ENCODE measurements at regions not wholly inside any gene's neighbourhood (a gene's known extent, or its start where the extent isn't known, plus 50 kb on each side); places are given as distances from the start of the nearest gene placed in this dataset.

DNA sequence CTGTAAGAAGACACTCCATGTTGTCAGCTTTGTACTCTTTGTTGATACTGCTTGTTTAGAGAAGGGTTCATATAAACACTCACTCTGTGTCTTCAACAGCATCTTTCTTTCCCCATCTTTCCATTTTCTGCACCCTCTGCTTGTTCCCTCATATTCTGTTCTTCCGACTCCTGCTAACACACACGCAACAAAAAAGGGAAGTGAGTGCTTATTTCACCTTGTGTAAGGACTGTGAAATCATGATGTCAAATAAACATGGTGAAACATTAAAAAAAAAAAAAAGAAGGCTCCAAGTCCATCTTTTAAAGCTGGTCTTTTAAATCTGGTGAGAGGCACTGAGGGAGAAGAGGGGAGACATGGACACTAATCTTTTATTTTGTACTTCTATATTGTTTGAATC is 145.4 kb downstream of the RPAP3 start:
- no peak for DNase-seq (ENCODE audit: low read depth in 2 of 2)

DNA sequence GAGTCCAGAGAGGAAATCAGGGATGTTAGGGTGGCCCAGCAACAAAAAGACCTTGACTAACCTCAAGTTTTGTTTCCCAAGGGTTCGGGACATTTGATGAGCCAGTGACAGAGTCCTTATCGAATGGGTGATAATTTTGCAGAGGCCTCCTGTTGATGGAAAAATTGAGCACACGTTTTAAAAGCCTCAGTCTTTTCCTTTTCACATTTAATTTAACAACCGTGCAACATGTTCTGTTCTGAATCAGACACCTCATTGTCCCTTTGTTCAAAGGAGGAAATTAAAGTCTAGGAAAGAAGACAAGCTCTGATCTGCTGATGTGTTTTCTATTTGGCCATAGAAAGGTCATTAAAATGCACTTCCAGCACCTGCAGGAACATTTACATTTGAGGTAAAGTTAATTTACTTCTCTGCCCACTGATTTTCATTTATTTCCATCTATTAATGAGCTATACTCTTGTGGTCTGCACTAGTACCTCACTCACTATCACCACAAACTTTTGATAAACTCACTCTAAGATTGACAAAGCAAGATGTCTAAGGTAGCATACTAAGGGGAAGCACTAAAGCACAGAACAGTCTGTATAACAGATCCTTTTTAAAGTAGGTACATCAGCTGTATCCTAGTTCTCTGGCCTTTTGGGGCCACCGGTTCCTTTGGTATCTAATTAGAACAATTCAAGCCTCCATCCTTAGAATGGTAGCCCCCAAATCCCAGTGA is 147.0 kb downstream of the RPAP3 start:
- DNase-seq (ENCODE audit: low read depth in 2 of 2), result no peak

DNA sequence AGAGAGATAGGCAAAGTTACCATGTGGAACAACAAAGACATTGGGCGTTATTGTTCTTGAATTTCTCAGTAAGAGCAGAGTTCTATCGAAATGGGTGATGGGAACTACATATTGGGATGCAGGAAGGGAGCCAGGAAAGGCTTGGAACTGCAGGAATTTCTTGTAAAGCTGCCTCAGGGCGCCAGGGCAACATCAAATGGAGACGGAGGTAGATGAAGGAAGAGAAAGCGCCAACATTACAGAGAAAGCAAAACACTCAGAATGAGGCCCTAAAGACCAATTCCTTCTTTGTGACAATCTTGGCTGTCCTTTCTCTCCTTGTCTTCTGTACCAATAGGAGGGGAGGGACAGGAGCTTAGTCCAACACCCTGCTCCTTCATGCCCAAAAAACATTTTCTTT is 148.4 kb downstream of the RPAP3 start:
- no peak for DNase-seq (ENCODE audit: low read depth in 2 of 2)

DNA sequence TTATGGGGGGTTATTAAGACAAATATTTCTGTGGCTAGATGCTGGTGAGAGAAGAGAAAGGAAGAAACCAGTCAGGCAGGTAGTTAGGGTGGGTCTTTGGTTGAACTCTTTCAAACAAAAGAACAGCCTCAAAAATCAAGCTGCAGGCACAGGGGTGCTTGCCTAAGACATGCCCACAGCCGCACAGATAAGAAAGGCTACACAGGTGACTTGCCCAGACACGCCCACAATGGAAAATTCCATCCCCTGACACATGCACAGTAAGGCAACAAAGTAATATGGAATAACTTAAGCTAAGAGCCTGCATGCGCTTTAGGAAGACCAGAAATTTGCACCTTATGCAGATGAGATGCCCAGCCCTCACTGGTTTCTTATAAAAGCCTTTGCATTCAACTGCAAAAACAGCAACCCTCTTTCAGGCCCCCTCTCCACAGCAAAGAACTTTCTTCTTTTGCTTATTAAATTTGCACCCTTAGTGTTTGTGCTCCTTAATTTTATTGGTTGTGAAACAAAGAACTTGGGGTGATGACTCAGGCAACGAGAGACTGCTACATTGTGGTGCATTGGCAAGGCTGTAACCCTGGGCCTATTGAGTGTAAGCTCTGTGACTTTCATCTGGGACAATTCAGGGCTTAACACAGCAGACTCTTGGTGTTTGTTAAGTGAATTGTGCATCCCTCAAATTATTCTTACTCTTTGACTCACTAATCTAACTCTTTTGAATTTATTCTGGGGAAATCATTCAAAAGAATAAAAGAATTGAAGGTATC is 149.4 kb downstream of the RPAP3 start:
- DNase-seq (ENCODE audit: low read depth in 2 of 2), result no peak

DNA sequence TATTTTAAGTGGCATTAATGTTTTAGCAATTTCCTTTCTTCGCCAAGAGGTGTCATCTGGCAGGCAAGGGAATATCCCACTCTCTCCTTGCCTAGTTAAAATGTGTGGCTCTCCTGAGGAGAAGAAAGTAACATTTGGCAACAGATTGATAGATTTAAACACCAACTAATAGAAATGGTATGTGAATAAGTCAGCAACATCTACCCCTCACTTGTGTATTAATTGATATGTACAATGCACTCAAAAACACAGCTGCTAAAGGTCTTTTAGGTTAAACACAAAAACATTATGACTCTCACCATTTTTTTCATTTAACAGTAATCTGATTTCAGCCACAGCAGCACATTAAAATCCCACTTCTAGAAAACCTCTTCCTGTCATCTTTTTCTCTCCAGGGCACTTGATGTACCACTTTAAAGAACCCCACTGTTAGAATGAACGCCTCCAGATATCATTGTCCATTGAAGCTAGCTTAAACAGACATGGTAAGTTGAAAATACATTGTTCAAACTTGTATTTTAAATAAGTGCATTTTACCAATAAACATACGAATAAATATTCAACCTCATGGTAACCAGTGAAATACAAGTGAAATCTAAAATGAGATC is 151.7 kb downstream of the RPAP3 start:
- no peak for DNase-seq (ENCODE audit: low read depth in 2 of 2)

DNA sequence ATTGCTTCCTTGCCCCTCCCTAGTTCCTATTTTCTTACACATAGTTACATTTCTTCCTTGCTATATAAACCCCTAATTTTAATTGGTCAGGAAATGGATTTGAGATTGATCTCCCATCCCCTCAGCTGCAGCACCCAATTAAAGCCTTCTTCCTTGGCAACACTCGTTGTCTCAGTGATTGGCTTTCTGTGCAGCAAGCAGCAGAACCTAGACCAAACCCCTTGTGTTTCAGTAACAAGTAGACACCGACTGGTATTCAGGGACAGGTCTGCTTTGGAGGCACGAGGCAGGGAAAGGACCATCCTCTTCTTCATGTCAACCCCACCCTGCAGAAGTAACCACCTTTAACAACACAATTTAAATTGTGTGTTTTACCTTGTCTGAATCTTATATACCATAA is 152.6 kb downstream of the RPAP3 start:
- no peak for DNase-seq (ENCODE audit: low read depth in 2 of 2)

DNA sequence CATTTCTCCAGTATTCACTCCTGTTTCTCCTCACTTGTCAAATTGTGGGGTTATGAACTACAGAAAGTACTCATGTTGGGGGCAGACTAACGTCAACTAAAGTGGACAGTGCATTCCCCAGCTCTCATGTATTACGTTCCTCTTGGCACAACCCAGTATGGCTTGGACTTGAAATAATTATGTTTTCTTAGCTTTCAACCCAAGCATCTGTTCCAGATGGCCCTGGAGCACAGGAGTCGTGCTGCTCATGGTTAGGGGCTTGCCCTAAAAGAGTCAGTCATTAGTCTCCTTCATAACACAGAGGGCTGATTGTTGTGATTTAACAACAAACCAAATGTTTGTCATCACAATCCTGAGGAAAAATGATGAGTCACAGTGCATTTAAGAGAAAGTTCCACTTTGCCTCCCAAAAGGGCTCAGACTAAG is 154.4 kb downstream of the RPAP3 start:
- no peak for DNase-seq (ENCODE audit: low read depth in 2 of 2)

DNA sequence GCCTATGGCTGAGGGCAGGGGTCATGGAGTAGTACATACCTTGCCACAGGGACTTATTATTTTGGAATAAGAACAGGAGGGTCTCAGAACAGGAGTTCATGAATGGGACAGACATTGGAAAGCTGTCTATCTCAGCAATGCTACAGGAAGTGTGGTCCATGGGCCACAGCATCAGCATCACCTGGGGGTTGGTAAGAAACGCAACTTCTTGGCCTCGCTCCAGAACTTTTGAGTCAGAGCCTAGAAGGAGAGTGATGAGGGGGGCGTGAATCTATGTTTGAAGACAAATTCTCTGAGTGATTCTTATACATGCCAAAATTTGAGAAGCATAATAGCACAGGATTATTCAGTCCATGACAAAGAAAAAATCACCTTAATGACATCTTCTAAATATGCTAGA is 156.6 kb downstream of the RPAP3 start:
- DNase-seq (ENCODE audit: low read depth in 2 of 2), result no peak

DNA sequence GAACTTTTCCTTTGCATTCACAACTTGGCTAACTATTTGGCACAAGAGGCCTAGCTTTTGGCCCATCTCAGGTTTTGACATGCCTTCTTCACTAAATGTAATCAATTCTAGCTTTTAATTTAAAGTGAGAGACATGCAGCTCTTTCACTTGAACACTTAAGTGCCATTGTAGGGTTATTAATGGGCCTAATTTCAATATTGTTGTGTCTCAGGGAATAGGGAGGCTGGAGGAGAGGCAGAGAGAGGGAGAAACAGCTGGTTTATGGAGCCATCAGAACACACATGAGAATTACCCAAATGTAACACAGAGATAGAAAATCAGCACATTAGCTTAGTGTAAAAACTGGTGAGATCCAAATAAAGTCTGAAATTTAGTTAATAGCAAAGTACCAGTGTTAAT is 157.4 kb downstream of the RPAP3 start:
- DNase-seq (ENCODE audit: low read depth in 2 of 2), result no peak

DNA sequence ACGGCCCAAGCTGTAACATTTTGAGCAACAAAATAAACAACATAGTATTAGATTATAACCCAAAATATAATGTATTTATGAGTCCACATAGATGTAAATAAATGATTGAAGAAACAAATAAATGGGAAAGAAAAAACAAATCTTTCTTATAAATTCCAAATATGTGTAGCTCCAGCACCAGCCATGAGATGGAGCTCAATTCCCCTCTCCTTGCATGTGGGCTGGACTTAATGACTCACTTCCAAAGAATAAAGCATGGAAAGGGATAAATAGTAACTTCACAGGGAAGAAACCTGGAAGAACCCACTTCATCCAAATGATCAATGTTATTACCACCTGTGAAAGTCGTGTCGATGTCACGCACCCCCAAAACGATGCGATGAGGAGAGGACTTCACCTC is 158.8 kb downstream of the RPAP3 start:
- no peak for DNase-seq (ENCODE audit: low read depth in 2 of 2)

DNA sequence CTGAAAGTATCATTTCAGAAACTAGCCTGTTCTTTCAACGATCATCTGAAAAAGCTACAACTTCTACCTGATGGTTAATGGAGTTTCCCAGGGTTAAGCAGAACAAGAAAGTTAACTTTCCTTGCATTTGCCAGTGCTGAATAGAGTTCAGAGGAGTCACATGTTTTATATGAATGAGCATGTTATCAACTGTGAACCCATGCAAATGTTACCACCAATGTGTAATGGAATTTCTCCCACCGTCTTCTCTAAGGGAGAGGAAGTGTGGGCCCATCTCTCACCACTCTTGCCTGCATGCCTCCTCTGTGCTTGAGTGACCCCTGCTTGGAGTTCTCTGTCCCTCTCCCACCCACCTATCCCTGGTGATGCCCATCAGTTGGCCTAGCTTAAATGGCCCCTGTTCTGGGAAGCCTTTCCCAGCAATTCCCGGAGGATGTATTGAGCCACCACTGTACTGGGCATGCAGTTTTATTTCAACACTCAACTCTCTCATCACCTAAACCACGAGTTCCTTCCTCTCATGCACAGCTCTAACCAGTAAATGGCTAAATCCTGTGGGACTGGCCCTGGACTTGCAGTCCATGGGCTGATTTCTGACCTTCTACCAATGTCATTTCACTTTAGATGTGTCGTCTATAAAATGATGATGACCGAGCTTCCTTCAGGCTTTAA is 159.8 kb downstream of the RPAP3 start:
- no peak for DNase-seq (ENCODE audit: low read depth in 2 of 2)

DNA sequence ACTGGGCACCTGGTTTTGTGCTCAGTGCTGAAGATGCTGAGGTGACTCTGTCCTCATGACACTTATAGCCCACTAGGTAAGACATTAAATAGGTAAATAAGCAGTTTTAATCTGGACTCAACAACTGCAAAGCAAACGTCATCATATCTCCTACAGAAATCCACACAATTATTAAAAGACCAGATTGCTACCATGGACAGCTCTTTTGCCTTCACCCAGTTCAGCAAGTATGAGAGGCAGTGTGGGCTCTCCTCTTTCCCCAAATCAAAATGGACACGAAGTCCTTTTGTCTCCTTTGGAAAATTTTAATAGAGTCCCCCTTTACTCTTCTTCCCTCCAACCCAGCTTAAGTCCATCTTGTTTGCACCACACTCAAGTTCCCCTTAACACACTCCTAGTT is 171.1 kb downstream of the RPAP3 start:
- no peak for DNase-seq (ENCODE audit: low read depth in 2 of 2)

DNA sequence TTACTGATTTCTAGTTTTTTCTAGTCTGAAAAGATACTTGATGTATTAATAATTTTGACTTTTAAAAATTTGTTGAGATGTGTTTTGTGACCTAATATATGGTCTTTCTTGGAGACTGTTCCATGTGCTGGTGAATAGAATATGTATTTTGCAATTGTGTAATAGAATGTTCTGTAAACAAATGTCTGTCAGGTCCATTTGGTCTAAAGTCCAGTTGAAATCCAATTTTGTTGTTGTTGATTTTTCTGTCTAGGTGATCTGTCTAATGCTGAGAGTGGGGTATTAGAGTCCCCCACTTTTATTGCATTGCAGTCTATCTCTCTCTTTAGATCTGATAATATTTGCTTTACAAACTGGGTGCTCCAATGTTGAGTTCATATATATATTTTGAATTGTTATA is 175.8 kb downstream of the RPAP3 start:
- no peak for DNase-seq (ENCODE audit: low read depth in 2 of 2)

DNA sequence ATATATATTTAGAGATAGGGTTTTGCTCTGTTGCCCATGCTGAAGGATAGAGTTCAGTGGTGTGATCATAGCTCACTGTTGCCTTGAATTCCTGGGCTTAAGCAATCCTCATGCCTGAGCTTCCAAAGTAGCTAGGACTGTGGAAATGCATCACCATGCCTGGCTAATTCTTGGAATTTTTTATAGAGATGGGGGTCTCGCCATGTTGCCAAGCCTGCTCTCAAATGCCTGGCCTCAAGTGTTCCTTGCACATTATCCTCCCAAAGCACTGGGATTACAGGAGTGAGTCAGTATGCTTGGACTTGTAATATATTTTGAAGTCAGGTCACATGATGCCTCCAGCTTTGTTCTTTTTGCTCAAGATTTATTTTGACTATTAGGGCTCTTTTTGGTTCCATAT is 178.0 kb downstream of the RPAP3 start:
- no peak for DNase-seq (ENCODE audit: low read depth in 2 of 2)

DNA sequence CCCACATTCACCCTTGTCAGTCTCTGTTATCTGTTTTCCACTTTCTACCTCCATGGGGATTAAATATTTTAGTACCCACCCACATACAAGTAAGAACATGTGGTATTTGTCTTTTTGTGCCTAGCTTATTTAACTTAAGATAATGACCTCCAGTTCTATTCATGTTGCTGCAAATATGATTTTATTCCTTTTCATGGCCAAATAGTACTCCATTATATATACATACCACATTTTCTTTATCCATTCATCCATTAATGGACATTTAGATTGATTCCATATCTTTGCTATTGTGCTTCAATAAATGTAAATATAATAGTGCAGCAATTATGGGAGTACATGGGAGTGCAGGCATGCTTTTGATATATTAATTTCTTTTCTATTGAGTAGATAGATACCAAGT is 185.8 kb downstream of the RPAP3 start:
- no peak for DNase-seq (ENCODE audit: low read depth in 2 of 2)

DNA sequence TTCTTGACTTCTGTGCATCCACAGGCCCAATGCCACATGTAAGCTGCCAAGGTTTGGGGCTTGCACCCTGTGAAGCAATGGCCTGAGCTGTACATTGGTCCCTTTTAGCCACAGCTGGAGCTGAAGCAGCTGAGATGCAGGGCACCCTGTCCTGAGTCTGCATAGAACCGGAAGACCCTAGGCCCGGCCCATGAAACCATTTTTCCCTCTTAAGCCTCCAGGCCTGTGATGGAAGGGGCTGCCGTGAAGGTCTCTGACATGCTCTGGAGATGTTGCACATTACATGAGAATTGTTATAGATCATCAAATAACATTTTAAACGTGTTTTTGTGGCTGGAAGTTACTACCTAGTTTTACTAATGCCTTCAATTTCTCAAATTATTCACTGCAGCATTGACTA is 188.7 kb downstream of the RPAP3 start:
- no peak for DNase-seq (ENCODE audit: low read depth in 2 of 2)

DNA sequence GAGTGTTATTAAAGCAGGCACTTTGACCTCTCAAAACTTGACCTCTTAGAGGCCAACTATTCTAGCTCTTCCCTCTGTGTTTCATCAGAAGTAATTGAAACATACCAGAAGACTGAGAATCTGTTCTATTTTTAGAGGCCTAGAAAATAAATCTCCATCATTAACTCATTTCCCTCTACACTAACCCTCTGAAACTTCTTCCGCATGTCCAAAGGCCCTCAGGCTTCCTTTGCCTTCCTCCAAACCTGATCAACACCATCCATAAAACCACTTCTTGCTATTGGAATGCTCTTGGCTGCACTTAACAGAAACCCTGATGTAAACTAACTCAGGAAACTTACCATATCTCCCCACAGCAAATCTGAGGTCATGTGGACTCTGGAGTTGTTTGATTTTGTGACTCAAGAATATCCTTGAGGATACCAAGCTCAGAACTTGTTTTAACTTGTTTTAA is 196.4 kb downstream of the RPAP3 start:
- DNase-seq (ENCODE audit: low read depth in 2 of 2), result no peak

DNA sequence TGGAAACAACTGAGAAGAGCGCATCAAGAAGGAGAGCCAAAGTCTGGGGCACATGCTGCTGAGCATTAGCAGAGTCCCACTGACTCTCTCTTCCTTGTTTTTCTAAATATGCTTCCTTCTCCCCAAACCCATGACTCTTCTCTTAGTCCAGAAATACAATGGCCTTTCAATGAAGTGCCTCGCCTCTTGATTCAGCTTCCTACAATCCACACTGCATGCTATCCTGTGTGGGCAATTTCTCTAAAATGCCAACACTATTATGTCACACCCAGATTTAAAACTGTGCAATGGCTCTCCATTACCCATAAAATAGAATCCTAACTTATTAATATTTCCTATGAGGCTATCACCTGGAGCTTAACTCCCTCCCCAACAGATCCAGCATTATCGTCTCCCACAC is 198.6 kb downstream of the RPAP3 start:
- no peak for DNase-seq (ENCODE audit: low read depth in 2 of 2)

DNA sequence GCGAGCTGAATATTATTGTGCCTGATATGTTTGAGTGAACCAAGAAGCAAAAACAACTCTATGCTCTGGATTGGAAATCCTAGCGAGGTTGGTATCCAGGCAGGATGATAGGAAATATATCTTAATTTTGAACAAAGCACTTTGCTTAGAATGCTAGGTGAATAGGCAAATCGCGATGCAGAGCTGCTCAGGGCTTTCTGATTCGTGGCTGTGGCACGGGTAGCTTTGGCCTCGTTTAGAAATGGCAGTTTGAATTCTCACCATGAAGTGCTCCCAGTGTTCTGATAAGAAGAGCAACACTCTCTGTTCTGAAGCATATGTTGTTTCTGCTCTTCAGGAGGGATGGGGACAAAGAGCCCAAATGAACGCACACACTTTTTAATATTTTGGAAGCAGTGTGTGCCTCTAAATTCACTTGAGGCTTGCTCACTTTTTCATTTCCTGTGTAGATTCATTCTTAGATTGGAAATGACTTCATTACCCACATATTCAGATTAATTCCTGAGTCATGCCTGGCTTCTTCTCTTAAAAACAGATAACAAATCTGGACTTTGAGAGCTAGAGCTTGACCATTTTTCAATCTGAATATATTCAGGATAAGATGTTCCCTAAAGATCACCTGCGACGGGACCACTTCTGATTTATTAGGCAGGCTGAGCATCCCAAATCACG is 200.9 kb downstream of the RPAP3 start:
- DNase-seq (ENCODE audit: low read depth in 2 of 2), result no peak

DNA sequence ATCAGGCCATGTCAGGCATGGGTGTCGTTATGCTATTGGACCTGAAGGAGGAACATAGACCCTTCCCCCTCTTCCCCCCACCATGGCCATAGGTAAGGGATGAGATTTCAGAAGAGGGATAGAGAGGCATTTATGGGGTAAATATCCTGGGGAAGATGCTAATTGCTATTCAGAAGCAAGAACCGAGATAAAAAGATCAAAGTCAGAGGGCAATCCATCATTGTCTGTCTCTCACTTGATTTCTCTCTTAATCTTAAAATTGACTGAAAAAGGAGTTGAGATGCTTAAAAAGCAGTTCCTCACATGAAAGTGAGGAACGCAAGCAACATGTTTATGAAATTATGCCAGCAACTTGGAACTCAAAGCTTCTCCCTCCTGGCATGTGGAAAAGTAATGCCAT is 212.0 kb downstream of the RPAP3 start:
- DNase-seq (ENCODE audit: low read depth in 2 of 2), result no peak

DNA sequence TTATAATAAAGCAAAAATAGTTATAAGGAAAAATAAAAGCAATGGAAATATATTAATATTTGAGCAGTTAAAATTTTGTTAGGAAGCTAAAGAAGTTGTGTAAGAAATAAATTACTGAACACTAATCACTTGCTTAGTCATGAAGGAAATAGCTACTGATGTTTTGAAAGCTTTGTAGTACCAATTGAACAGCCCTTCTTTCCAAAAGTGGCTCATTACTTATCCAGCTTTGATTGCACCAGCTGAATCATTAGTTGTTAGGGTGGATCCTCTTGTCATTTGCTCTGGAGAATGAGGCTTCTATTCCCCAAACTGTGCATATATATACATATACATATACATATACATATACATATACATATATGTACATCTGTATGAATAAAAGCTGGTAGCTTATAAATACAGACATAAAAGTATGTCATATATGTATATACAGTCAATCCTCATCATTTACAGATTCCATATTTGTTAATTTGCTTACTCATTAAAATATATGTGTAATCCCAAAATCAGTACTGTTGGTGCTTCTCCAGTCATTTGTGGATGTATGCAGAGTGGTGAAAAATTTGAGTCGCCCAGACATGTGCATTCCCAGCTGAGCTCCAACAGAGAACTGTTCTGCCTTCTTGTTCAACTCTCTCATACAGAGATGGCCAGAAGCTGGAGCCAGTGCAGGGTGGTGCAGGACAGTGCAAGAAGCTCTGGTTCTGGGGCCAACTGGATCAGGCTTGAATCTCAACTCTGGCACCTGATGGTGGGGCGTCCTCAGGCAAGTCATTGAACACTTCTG is 214.1 kb downstream of the RPAP3 start:
- DNase-seq (ENCODE audit: low read depth in 2 of 2), result no peak
